Left ventricle myocardium superior (tissue), 1 donor: ENCODE measurements at regions not wholly inside any gene's neighbourhood (a gene's known extent, or its start where the extent isn't known, plus 50 kb on each side); places are given as distances from the start of the nearest gene placed in this dataset.
A peak's percentile ranks its signal among the peaks of the same experiment; 100 is the strongest.
"Not testable (repeated sequence)": the region's sequence is repeated elsewhere in the genome, so short reads cannot be mapped to it uniquely, and the experiment has no call there.

Experiments
- ATAC-seq: fragments of 200-7000 bp; cut with Tn5 transposase; one replicate; pipeline ENCODE4 v1.9.1; 2020; ENCODE audit warnings: mild to moderate bottlenecking, moderate library complexity
- DNase-seq: peaks from one replicate; pipeline ENCODE4 v3.0.0-alpha.2; 2020
- intact Hi-C: fragments of 100-400 bp; cut with micrococcal nuclease; formaldehyde crosslinking; loops from one replicate; pipeline ENCODE4 v1.11.0; 2022
- donor health status: DM: no; HTN: yes; CAD: no; lungs with severe emphysema.

DNA sequence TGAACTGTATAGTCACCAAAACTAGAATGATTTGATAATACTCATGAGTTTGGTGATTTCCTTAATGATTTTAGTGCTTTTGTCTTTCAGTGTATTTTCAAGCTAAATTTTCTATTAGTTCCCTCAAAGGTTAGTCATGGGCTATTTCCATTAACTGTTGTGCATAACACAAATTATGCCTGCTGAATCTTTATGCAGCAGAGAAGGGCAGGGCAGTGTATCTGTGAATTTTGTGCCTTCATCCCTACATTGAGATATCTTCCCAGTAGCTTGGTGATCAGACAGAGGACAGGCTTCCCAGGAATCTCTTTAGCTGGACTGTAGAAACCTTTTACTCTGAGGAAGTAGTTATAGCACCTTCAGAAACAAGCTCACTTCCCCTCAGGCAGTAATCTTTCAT is 1036.9 kb downstream of the EFNA5 start:
- intact Hi-C loops: no loop called here
- DNase-seq (no peak), ATAC-seq (no peak)

DNA sequence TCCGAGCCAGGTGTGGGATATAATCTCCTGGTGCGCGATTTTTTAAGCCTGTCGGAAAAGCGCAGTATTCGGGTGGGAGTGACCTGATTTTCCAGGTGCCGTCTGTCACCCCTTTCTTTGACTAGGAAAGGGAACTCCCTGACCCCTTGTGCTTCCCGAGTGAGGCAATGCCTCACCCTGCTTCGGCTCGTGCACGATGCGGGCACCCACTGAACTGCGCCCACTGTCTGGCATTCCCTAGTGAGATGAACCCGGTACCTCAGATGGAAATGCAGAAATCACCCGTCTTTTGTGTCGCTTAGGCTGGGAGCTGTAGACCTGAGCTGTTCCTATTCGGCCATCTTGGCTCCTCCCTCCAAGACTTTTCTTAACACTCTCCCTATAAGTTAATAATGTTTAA is 1042.3 kb downstream of the EFNA5 start:
- intact Hi-C loops, DNase-seq, ATAC-seq: not testable (repeated sequence)

DNA sequence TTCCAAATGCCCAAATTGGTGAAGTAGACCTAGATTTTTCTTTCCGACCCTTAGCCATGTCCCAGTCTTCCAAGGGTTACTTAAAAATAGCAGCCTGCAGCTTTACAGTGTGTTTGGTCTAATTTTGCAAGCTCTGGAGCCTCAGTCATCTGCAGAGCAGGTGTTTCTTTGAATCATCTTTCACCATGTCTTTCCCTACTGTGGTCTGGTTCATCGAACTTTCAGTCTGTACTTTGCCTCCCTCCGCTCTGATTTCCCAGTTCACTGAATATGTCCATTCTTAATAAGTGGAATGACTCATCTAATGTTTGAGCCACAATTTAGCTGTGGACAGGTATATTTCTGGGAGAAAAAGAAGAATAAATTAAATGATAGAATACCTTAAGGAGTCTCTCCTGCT is 1060.7 kb downstream of the EFNA5 start:
- ATAC-seq: no peak
- no peak for DNase-seq
- intact Hi-C loops: no loop called here

DNA sequence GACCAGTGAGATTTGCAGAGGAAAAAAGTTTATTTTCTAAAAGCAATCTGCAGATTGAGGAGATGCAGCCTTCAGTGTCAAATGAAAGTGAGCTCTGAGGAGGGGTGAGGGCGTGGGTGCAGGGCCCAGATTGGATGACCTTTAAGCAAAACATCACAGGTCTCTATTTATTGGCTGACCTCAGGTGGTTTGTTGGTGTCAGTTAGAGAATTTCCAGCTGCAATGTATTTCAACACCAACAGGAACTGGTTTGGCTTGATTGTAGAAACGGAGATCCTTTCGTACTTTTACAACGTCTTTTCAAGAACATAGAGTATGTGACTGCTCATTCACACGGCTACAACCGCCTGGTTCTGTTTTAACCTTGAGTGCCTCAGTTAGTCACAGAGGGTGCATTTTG is 1069.1 kb downstream of the EFNA5 start:
- intact Hi-C loops: no loop called here
- DNase-seq (no peak), ATAC-seq (no peak)

DNA sequence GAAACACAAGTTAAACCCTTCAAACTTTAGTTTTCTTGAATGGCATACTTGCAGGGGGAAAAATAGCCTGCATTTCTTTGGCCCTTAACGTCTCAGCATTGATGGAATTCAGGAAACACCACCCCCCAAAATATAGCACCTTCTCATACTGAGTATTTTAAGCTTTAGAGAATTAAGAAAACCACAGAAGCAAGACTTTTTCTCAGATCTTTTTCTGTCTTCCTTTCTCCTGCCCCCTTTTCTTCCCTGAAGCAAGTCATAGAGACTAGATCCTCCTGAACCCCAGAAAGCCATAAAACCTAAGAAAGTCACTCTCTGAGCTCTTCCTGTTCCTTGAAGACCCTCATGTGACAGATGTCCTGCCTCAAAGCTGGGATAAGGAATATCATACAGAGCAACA is 1069.9 kb downstream of the EFNA5 start:
- no peak for ATAC-seq
- intact Hi-C loops: no loop called here
- DNase-seq: no peak

DNA sequence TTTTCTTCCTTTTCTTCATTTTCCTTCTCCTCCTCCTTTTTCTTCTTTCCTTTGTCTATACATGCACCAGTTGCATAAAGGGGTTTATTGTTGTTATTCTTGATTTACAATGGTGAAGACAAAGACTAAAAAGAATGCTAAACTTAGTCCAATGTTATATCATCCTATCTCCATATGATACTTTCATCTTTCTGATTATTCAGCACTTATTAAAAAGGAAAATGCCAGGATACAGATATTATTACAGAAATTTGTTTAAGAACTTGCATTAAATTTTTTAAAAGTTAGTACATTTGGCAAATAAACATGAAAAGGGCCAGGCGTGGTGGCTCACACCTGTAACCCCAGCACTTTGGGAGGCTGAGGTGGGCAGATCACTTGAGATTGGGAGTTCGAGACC is 1074.9 kb downstream of the EFNA5 start:
- no peak for DNase-seq

DNA sequence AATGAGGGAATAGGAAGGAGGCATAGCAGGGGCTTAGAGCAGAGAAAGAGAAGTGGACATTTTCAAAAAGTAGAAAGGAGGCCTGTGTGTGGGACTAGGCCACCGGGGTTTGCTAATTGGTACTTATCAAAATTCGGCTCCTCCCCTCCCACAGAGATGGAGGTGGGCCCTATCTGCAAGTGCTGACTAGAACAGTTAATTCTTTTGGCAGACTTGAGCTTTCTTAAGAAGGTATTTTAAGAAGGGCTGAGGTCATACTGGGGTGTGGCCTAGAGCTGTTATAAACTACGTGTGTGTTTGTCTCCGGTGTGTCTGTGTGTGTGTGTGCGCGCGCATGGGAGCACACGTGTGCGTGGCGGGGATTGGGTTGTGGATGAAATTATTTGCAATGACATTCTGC is 1086.5 kb downstream of the EFNA5 start:
- ATAC-seq (no peak), DNase-seq (no peak)
- intact Hi-C loops: no loop called here

More for the DNA sequence above, 1074.9 kb downstream of the EFNA5 start:
- ATAC-seq: no peak
- intact Hi-C loops: no loop called here

DNA sequence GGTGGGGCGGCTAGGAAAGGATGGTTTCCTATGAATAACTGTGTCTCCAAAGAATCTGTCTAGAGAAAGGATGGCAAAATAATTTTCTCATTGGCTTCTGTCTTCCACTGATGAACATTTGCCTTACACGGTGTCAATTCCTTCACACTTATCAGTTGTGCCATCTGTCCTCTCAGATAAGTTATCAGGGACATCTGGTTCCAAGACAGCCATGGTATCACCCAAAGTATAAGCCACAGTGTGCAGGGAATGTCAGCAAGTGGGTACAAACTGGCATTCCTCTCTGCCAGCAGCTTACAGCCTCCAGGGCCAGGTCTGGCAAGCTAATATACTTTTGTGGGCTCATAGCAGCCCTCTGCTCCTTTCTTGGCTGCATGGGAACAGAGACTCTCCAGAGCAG is 1092.0 kb downstream of the EFNA5 start:
- ATAC-seq (no peak), DNase-seq (no peak)
- intact Hi-C loops: no loop called here

DNA sequence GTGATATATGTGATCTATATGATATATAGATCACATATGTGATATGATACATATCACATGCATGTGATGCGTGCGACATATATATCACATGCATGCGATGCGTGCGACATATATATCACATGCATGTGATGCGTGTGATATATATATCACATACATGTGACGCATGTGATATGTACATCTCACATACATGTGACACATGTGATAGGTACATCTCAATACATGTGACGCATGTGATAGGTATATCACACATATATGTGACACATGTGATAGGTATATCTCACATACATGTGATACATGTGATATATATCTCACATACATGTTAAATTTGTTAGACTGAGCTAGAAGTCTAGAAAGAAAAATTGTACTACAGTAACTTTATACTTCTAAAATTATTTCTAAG is 1095.9 kb downstream of the EFNA5 start:
- DNase-seq (no peak), ATAC-seq (no peak)
- intact Hi-C loops: no loop called here

DNA sequence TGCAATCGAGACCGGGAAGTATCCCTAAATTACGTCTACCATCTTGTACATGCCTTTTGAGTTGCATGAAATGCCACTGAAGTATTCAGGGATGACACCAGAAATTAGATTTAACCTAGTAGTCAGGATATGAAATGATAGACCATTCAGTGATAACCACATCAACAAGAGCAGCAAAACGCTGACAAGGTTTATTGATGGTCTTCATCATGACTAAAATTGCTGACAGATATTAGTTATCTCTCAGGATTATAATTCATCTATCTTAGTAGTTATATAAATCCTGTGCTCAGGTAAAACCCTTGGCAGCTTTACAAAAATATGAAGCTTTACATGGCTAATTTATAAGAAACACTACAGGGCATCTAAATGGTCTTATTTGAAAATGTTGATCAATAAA is 1104.7 kb downstream of the EFNA5 start:
- DNase-seq (no peak), ATAC-seq (no peak)
- intact Hi-C loops: no loop called here

DNA sequence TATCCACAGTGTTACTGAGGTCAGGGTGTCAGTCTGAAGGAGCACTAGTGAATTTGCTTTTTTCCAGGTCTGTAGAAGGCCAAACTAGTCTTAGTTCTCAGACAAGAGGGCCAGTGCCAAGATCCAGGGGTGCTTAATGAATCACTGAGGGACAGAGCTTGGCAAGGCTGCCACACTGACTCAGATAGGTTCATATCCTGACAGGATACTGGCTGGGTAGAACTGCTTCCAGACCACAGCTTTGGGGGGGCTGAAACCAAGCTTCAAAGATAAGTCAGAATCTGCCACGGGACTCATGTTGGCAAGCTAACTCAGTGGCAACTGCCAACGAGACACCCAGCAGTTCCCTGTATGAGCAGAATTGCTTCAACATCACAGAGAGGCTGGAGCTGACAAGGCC is 1125.4 kb downstream of the EFNA5 start:
- no peak for DNase-seq
- intact Hi-C loops: no loop called here
- no peak for ATAC-seq

DNA sequence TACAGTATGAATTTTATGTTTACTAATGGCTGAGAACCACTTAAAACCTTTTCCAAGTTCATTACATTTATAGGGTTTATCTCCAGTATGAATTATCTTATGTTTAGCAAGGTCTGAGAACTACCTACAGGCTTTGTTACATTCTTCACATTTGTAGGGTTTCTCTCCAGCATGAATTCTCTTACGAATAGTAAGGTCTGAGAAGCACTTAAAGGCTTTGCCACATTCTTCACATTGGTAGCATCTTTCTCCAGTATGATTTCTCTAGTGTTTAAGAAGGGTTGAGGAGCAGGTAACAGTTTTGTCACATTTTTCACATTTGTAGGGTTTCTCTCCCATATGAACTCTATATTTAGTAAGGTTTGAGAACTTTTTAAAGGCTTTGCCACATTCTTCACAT is 1127.4 kb downstream of the EFNA5 start:
- intact Hi-C loops: no loop called here
- ATAC-seq (no peak), DNase-seq (no peak)

DNA sequence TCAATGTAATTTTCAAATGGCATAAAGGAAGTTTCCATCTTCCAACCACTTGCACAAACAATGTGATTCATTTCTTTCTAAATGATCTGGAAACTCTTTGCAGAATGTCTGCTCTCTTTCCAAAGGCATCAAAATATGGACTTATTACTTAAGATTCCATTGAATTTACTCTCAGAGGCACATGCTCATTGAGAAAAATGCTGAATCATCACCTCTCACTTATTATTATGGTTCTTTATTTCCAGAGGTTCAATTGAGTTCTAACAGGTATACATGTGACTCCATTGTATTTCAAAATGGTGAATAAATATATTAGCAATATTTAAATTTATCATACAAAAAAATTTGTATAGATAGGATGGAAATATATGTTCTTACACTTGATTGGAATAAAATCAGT is 1140.6 kb downstream of the EFNA5 start:
- intact Hi-C loops: no loop called here
- DNase-seq (no peak), ATAC-seq (no peak)

DNA sequence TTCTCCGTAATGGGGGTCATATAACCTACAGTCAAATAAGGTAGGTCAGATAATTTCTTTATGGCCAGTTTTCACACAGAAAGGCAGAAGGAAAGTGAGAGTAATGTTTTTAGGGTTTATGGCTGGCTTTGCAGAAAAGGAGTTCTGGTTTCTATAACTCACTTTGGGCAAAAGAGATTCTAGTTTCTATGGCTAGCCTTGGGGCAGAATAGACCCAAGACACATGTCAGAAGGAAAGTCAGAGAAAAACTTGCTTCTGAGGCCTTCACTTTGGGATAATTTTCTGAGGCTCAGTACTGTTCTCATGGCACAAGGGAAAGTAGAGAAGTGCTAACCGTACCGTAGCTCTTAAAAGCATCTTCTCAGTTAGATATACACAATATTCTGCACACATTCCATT is 1145.3 kb downstream of the EFNA5 start:
- intact Hi-C loops: no loop called here
- ATAC-seq: no peak
- DNase-seq: no peak

DNA sequence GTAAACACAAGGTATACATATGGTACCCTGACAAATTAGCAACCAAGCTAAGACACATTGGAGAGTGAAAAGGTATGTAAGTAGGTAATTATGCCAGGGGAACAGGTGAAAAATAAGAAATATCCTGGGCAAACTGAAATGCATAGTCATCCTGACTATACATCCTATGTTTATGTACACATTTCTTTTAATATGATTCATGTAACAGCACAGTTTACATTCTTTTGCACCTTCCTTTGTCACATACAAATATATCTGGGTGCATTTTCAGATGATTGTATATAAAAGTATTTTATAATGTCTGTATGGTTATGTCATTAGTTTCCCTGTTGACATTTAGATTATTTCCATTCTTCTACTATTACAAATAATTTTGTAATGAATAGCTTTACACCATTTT is 1146.9 kb downstream of the EFNA5 start:
- DNase-seq: no peak
- no peak for ATAC-seq
- intact Hi-C loops: no loop called here

DNA sequence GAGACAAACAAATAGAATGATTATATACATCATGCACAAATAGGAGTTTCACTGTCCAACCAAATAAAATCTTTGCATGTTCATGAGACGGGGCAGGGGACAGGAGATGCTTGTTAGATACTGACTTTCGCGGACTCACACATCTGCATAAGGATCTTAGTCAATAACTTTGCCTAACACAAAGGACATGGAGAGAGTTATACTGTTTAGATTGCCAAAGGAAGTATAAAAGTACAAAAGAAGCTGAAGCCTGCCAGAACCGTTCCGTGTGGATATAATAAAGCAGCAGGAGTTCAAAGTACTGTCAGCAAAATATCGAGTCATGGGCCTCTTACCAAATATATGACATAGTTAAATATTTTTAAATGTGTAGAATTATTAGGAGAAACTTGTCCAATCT is 1148.4 kb downstream of the EFNA5 start:
- intact Hi-C loops: no loop called here
- DNase-seq (no peak), ATAC-seq (no peak)

DNA sequence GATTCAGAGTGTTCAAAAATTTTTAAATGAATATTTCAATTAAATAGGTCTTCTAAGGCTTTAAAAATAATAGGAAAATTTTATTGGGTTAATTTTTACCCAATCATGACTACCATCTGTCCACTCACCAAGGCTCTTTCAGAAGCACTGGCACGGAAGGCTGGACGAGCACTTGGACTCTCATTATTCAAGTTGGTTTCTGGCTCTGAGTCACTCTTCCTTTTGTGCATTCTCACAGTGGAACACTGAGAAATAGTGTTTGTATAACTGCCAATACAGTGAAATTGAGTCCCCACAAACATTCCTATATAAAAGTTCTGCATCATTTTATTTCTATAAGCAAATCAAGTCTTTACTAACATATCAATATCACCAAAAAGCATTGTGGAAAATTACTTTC is 1149.0 kb downstream of the EFNA5 start:
- ATAC-seq: peak; percentile 50
- peak; percentile 29 for DNase-seq
- intact Hi-C loops: no loop called here

DNA sequence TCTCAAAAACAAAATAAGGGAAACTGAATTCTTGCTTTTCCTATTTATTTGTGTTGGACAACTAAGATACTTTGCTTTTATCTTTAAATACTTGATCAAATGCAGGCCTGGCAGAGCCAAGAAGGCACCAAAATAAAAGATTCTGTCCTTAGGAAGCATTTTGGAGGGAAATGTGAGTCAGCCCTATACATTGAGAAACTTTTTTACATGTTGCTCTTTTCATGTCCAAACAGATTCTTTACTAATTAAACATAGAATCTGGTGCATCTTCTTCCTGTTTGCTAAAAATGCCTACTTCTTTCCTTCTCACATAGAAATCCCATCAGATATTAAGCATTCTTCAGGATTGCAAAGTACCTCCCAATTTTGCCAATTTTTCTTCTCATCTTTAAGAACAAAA is 1160.4 kb downstream of the EFNA5 start:
- intact Hi-C loops: no loop called here
- ATAC-seq (no peak), DNase-seq (no peak)

DNA sequence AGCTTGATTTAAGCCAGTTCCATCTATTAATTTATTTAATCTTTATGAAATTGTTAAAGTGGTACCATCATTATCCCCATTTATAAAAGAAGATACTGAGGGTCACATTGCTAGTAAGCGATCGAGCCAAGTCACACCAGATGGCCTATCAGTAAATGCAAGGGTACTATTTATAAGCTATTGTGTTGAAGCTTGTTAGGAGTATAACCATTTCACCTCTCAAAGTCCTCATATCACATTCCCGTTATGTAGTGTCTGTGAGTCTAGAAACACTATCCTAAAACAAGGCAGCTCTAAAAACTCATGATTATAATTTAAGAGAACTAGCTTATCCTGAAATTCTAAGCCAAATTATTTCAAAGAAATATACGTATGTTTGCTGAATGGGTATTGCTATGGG is 1161.8 kb downstream of the EFNA5 start:
- DNase-seq: no peak
- peak; percentile 99 for ATAC-seq
- intact Hi-C loops: no loop called here

DNA sequence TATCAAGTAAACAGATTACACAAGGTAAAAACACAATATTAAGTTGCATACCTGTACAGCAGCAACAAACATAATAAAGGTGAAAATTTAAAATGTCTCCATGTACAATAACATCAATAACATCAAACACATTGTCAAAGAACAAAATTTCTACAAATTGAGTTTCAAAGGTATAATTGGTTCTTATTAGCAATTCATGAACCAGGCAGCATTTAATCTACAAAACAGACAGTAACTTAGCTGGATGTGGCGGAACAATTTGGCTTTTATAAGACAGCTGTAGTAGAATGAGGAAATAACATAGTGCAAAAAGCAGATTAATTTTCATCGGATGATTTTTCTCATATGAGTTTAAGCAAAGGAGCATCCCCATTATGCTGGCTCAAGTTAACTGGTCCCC is 1176.8 kb downstream of the EFNA5 start:
- DNase-seq: no peak
- intact Hi-C loops: no loop called here

DNA sequence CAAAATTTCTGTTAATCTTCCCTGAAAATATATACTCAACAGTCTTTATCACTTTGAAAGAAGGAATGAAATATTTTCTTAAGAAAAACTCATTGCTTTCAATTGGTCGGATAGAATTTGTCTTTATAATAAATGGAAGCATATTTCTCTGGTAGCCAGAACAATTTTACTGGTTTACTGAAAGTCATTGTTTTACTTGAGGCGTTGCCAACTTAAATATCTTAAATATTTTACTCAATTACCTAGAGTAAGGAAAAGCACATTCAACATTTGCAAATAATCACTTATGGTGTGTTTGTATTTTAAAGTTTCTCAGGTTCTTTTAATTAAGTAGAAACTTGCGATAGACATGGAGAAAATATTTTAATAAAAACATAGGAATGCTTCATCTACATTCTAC is 1181.7 kb downstream of the EFNA5 start:
- DNase-seq: no peak
- intact Hi-C loops: no loop called here
- ATAC-seq: no peak

More for the DNA sequence above, 1176.8 kb downstream of the EFNA5 start:
- ATAC-seq: no peak

DNA sequence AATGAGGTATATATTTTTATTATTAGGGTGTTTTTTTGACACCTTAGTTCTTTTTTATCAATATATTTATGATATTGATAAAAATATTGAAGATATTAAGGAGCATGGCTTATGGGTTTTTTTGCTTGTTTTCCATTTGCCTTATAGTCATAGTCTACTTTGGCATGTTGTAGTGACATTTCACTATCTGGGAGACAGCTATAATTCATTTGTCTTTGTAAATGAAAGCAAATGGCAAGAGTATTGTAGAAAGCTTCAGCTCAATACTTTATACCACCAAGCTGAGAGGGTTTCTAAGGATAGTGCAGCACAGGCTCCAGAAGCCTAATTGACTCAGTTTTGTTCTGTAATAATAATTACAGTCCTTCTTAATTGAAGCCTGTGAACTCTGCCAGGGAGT is 1182.3 kb downstream of the EFNA5 start:
- intact Hi-C loops: no loop called here
- no peak for ATAC-seq

More for the DNA sequence above, 1182.3 kb downstream of the EFNA5 start:
- no peak for DNase-seq
